GM12878 (cell line): ENCODE measurements at regions not wholly inside any gene's neighbourhood (a gene's known extent, or its start where the extent isn't known, plus 50 kb on each side); places are given as distances from the start of the nearest gene placed in this dataset.

Experiments
- ATAC-seq: fragments of 200-7000 bp; cut with Tn5 transposase; 3 replicates; pipeline ENCODE4 v1.9.1; 2020; ENCODE audit warnings: mild to moderate bottlenecking, moderate library complexity
- BruUV-seq: library from RNA; stranded (reverse); fragments of 400-500 nt; replicated peaks from 2 replicates; lab custom pipeline; 2021; lab: Mats Ljungman, UMichigan
- CTCF ChIA-PET: fragments of 300-600 bp; sonication (Branson Sonifier 250); formaldehyde crosslinking; extraction: SDS; loops from one replicate; lab custom pipeline; 2021; ENCODE audit warnings: inconsistent platforms; lab: Yijun Ruan, JAX
- POLR2A ChIA-PET: fragments of 350-600 bp; formaldehyde crosslinking; extraction: SDS; loops from one replicate; lab custom pipeline; 2021; ENCODE audit warnings: inconsistent platforms; lab: Charles Lee
- RAD21 ChIA-PET: fragments of 300-600 bp; sonication (Branson Sonifier 250); formaldehyde crosslinking; loops from one replicate; lab custom pipeline; 2023; ENCODE audit warnings: antibody characterized with exemption; ENCODE audit not compliant: unreplicated experiment; lab: Charles Lee
- SMC1A ChIA-PET: fragments of 300-600 bp; sonication (Branson Sonifier 250); formaldehyde crosslinking; loops from one replicate; lab custom pipeline; 2023; ENCODE audit not compliant: unreplicated experiment, uncharacterized antibody; lab: Charles Lee
- DNase-seq: peaks from one replicate; pipeline ENCODE4 v3.0.0-alpha.2; 2011; ENCODE audit warnings: low read depth, low spot score
- FAIRE-seq: peaks from 3 replicates; lab custom pipeline; 2011; peaks lifted over from hg19 to GRCh38; lab: Jason Lieb, UNC
- H2AFZ ChIP-seq: 2 replicates; pipeline ENCODE4 v1.6.0; 2011; ENCODE audit warnings: low read depth, low read length, control low read depth; ENCODE audit not compliant: control insufficient read depth
- H3K27ac ChIP-seq: 2 replicates; pipeline ENCODE4 v1.5.1; 2011; ENCODE audit warnings: control low read depth; ENCODE audit not compliant: control insufficient read depth, insufficient read depth
- H3K27me3 ChIP-seq, 2 experiments: replicated peaks in 1 of 2; 2 replicates each; pipeline versions ENCODE4 v1.6.0 to v1.6.1; 2011; ENCODE audit warnings: low read length in 1 of 2; ENCODE audit not compliant: control insufficient read depth in 2 of 2, insufficient read depth in 2 of 2
- H3K36me3 ChIP-seq, 2 experiments: 2 replicates each; pipeline ENCODE4 v1.5.1; 2011; ENCODE audit warnings: low read length in 1 of 2; ENCODE audit not compliant: control insufficient read depth in 2 of 2, insufficient read depth in 2 of 2
- H3K4me1 ChIP-seq: 2 replicates; pipeline ENCODE4 v1.6.1; 2011; ENCODE audit warnings: mild to moderate bottlenecking, low read length, moderate library complexity, mixed read lengths; ENCODE audit not compliant: control insufficient read depth, insufficient read depth
- H3K4me2 ChIP-seq: 2 replicates; pipeline ENCODE4 v1.6.0; 2011; ENCODE audit warnings: control low read depth; ENCODE audit not compliant: control insufficient read depth, insufficient read depth
- H3K4me3 ChIP-seq: fragments of 200-600 bp; sonication (generic); 2 replicates; pipeline ENCODE4 v1.5.1; 2016
- H3K79me2 ChIP-seq: 2 replicates; pipeline ENCODE4 v1.6.0; 2011; ENCODE audit warnings: low read length; ENCODE audit not compliant: control insufficient read depth, insufficient read depth
- H3K9ac ChIP-seq: 2 replicates; pipeline ENCODE4 v1.8.0; 2011; ENCODE audit warnings: low read length, control low read depth, mixed read lengths; ENCODE audit not compliant: control insufficient read depth, insufficient read depth
- H3K9me3 ChIP-seq: replicated peaks from 3 replicates; pipeline ENCODE4 v1.5.1; 2011; ENCODE audit warnings: mild to moderate bottlenecking, low read length; ENCODE audit not compliant: control insufficient read depth, insufficient read depth
- H4K20me1 ChIP-seq: 2 replicates; pipeline ENCODE4 v1.6.0; 2011; ENCODE audit not compliant: control insufficient read depth, insufficient read depth
- CBX5 ChIP-seq: sonication (generic); IDR thresholded peaks from 2 replicates; pipeline ENCODE4 v1.6.1; 2016; ENCODE audit warnings: low read depth, moderate library complexity, mild to moderate bottlenecking, inconsistent platforms
- CEBPB ChIP-seq, 2 experiments: fragments of 150-350 bp in 1 of 2; IDR thresholded peaks; 2 replicates each; pipeline ENCODE4 v1.6.1; 2012 to 2014; ENCODE audit warnings: low read depth in 2 of 2, low read length in 2 of 2, borderline replicate concordance in 1 of 2, inconsistent platforms in 1 of 2
- CHD2 ChIP-seq: IDR thresholded peaks from 2 replicates; pipeline ENCODE4 v1.6.1; 2011; ENCODE audit warnings: low read depth, low read length, improper control_type of control experiment, borderline replicate concordance
- KAT2A ChIP-seq: conservative IDR thresholded peaks from 2 replicates; pipeline ENCODE4 v1.6.1; 2011; ENCODE audit warnings: low read depth, low read length; ENCODE audit not compliant: control insufficient read depth
- PAX5 ChIP-seq: IDR thresholded peaks from 2 replicates; pipeline ENCODE4 v1.6.1; 2011; ENCODE audit warnings: low read depth, low read length, borderline replicate concordance
- SMAD1 ChIP-seq: fragments of 450-650 bp; IDR thresholded peaks from 2 replicates; pipeline ENCODE4 v1.6.1; 2018; ENCODE audit warnings: mild to moderate bottlenecking, low read depth; ENCODE audit not compliant: partially characterized antibody
- SMAD5 ChIP-seq: IDR thresholded peaks from 2 replicates; pipeline ENCODE4 v1.6.1; 2016; ENCODE audit warnings: antibody characterized with exemption, low read depth
- SPI1 ChIP-seq: IDR thresholded peaks from 2 replicates; pipeline ENCODE4 v1.6.1; 2011; ENCODE audit warnings: low read depth, mild to moderate bottlenecking, low read length, moderate library complexity, borderline replicate concordance; ENCODE audit not compliant: insufficient read depth
- STAT3 ChIP-seq: IDR thresholded peaks from 2 replicates; pipeline ENCODE4 v1.6.1; 2011; ENCODE audit warnings: low read depth, low read length, improper control_type of control experiment
- ZZZ3 ChIP-seq: IDR thresholded peaks from 2 replicates; pipeline ENCODE4 v1.6.1; 2011; ENCODE audit warnings: low read depth; ENCODE audit not compliant: control insufficient read depth, insufficient read length
- WGBS: methylation state at CpG from one replicate; pipeline ENCODE4 v1.1.6; 2016; ENCODE audit warnings: low lambda C conversion rate; ENCODE audit not compliant: insufficient replicate concordance, insufficient coverage; ENCODE audit errors: missing lambda C conversion rate; 5-methylcytosine and 5-hydroxymethylcytosine counted together
- in situ Hi-C: fragments of 300-500 bp; cut with MboI; formaldehyde crosslinking; loops from 9 replicates; pipeline ENCODE4 v1.14.3; 2018; ENCODE audit warnings: mixed read lengths
- intact Hi-C: fragments of 100-400 bp; cut with micrococcal nuclease; formaldehyde crosslinking; loops from one replicate; pipeline ENCODE4 v1.14.2; 2022; ENCODE audit not compliant: unreplicated experiment
- TF ChIP-seq, protein P1 (sequence below): IDR thresholded peaks from 2 replicates; pipeline ENCODE4 v1.6.1; 2012; ENCODE audit warnings: low read depth, low read length, improper control_type of control experiment

DNA sequence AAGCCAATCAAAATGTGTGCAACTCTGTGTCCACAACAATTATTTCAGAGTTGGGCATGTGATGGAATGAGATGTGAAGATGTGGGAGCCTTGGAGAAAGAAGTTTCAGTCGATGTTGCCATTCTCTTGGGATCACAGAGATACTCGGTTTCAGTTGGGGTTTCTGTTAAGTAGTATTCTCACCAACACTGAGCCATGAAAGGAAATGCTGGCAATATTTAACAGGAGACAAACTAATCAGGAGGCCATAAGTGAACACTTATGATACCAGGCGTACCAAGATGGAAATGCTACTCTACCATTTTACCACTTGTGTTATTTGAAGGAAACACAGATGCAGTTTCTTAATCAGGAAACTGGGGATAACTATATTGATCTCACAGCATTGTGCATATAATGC, 53.3 kb upstream of the NUDT7 start:
- ChIA-PET POLR2A (no interaction called here), CTCF (no interaction called here), SMC1A (no interaction called here), RAD21 (no interaction called here)
- no peaks in the 10 kb centered on the region for H3K36me3 ChIP-seq
- intact Hi-C loops, result no loop called here
- ATAC-seq (no peak), DNase-seq (no peak), FAIRE-seq (no peak)
- no peaks in the 10 kb centered on the region; the same call in 2 of the 3 replicates for H3K9me3 ChIP-seq
- no peak for TF ChIP-seq STAT3
- no peak for TF ChIP-seq SMAD5
- TF ChIP-seq, protein P1, sequence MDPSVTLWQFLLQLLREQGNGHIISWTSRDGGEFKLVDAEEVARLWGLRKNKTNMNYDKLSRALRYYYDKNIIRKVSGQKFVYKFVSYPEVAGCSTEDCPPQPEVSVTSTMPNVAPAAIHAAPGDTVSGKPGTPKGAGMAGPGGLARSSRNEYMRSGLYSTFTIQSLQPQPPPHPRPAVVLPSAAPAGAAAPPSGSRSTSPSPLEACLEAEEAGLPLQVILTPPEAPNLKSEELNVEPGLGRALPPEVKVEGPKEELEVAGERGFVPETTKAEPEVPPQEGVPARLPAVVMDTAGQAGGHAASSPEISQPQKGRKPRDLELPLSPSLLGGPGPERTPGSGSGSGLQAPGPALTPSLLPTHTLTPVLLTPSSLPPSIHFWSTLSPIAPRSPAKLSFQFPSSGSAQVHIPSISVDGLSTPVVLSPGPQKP, result no peak
- TF ChIP-seq CBX5, result no peak
- no peak for TF ChIP-seq PAX5
- no peak for TF ChIP-seq SPI1
- TF ChIP-seq SMAD1, result no peak
- no peak for TF ChIP-seq CEBPB (IDR thresholded peaks at IDR 0.05; ENCODE audit: borderline replicate concordance in 1 of 2, low read depth in 2 of 2, low read length in 2 of 2)
- no peak for TF ChIP-seq CHD2
- no peak for TF ChIP-seq KAT2A
- TF ChIP-seq ZZZ3, result no peak
- no peak overlapping the region for H2AFZ ChIP-seq
- H3K4me1 ChIP-seq, result no peaks in the 10 kb centered on the region
- no peak overlapping the region for H3K9ac ChIP-seq
- H3K79me2 ChIP-seq, result no peaks in the 10 kb centered on the region
- in situ Hi-C loops, result no loop called here
- no TSS peak for BruUV-seq
- no peaks in the 10 kb centered on the region for H4K20me1 ChIP-seq
- H3K27me3 ChIP-seq, result no peaks in the 10 kb centered on the region
- WGBS, result 0% methylated on average over 3 of the region's 3 CpGs
- no peak overlapping the region for H3K4me3 ChIP-seq
- no peak overlapping the region for H3K4me2 ChIP-seq
- H3K27ac ChIP-seq, result no peak overlapping the region
